ENCODE measurements at regions not wholly inside any gene's neighbourhood (a gene's known extent, or its start where the extent isn't known, plus 50 kb on each side); places are given as distances from the start of the nearest gene placed in this dataset.

GRCh38 chr10:112000466-112000865, 183.1 kb downstream of the GPAM start:
- no peak for DNase-seq

- no peak for DNase-seq
Observed at GRCh38 chr10:112002206-112002605, 181.4 kb downstream of the GPAM start.

DNA sequence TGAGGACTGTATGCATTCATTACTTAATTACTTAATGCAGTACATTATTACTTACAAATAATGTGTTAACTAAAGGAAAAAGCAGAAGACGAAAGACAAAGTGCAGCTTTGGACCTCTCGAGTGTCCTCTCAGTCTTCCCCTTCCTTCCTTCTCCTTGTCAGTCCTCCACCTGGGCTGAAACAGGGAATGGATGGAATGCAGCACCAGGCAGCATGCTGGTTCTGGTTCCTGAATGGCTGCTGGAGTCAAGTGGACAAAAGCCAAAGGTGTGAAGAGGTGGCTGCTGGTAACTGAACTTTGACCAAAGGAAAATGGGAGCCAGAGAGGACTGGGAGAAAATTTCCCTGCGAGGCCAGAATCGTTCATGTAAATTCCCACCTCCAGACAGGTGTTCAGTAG, 179.5 kb downstream of the GPAM start:
- DNase-seq, result no peak

GRCh38 chr10:112005044-112005443, 178.5 kb downstream of the GPAM start:
- DNase-seq, result no peak

GRCh38 chr10:112006407-112006806, 177.2 kb downstream of the GPAM start:
- DNase-seq, result no peak

- no peak for DNase-seq
Observed at GRCh38 chr10:112006831-112007230, 176.7 kb downstream of the GPAM start.

GRCh38 chr10:112022196-112022595, 161.4 kb downstream of the GPAM start:
- DNase-seq, result no peak

GRCh38 chr10:112024079-112024478, 159.5 kb downstream of the GPAM start:
- no peak for DNase-seq

GRCh38 chr10:112025228-112025627, 158.3 kb downstream of the GPAM start:
- DNase-seq, result no peak

- DNase-seq, result no peak
Observed at GRCh38 chr10:112026438-112026837, 157.1 kb downstream of the GPAM start.

DNA sequence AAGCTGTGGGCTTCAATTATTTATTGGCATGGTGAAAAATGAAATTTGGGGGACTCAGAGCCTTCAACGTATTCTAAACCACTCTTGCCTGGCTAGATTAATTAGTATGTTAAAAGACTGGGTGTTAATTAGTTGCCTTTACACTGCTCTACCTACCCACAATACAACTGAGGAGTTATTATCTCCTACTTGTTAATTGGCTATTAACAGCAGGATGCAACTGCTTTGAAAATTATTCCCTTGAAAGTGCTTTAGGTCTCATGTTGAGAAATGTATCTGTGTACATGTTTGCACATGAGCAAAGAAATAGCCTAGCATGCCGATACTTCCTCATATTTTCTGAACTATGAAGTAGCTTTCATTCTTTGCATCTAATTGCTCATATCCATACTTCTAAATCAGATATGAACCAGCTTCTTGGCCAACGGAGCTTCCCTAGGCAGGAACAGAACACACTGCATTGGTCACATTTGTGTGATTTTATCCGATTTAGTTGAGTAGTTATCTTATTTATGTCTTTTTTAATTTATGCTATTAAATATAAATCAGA, 155.8 kb downstream of the GPAM start:
- no peak for DNase-seq

DNA sequence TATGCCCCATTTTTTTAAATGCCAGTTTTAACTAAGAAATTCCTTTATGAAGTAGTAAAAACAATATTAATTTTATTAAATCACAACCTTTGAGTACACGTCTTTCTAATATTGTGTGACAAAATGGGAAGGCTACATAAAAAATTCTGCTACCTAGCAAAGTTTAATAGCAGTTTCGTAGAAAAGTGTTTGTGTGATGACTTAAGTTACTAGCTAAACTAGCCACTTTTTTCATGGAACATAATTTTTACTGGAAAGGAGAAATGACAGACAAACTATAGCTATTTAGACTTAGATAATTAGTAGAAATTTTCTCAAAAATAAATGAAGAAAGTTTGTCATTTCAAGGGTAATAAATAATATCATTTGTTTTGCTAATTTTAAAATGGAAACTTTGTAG, 153.1 kb downstream of the GPAM start:
- no peak for DNase-seq

DNA sequence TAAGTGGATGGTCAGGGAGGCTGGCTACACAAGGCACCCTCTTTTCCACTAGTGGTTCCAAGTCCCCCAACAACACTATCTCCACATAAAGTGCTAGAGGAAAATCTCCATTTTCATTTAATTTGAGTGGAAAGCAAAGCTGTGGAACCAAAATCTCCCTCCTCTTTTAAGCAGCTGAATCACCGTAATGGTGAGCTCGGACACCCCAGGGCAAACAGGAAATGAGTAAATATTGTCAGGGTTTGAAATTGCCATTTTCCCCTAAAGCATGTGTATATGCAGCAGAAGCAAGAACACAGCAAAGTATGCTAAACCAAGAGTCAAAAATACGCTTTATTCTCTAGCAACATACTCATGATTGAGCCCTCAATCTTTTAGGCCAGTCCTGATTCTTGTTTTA, 143.7 kb downstream of the GPAM start:
- no peak for DNase-seq

- DNase-seq, result no peak
Observed at GRCh38 chr10:112040696-112041095, 142.9 kb downstream of the GPAM start.

DNA sequence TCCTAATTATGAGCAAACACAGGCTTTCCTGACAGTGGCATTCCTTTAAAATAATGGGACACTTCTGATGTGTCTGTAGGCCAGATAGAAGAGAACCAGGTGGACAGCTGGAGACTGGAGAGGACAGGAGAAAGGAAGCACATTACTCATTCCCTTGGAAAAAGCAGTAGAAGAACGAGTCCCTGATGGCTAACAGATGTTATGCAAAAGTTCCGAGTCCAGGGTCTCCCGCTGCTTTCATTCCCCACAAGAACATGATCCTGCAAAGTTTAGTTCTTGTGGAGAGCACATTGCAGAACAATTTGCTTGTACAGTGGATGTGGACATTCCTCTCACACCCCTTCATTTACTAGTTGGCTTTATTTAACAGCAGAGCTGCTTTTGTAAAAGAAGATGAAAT, 137.6 kb downstream of the GPAM start:
- DNase-seq, result no peak

DNA sequence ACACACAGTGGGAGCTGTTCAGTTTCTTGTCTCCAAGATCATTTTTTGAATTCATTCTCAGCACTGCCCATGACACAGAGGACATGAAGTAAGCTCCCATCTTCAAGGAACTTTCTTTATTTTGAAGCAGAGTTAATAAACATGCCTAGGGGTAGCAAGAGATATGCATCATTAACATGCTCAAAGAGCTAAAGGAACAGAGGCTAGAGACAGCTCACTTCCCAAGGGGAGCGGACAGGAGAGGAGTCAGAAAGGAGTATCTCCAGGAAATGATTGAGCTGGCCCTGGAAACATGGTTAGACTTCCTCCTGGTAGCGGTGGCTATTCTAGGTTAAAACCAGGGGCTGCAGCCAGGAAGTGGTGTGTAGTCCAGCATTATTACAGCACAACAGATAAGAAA, 135.9 kb downstream of the GPAM start:
- DNase-seq, result no peak

GRCh38 chr10:112052166-112052565, 131.4 kb downstream of the GPAM start:
- no peak for DNase-seq

DNA sequence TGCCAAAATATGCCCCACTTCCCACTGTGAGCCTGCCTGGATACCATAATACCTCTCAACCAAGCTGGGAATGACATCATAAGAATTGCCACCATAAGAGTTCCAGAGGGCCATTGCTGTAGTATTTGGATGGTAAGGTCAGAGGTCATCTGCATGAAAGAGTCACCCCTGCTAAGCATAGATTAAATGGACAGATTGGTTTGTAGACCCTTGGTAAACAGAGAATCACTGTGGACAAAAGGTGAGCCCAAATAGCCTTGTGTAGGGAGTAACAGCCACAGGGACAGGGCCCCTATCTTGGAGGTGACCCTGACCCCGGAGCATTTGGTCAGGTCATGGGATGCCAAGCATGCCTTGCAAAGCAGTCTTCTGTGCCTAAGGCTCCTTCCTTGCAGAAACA, 129.7 kb downstream of the GPAM start:
- no peak for DNase-seq

DNA sequence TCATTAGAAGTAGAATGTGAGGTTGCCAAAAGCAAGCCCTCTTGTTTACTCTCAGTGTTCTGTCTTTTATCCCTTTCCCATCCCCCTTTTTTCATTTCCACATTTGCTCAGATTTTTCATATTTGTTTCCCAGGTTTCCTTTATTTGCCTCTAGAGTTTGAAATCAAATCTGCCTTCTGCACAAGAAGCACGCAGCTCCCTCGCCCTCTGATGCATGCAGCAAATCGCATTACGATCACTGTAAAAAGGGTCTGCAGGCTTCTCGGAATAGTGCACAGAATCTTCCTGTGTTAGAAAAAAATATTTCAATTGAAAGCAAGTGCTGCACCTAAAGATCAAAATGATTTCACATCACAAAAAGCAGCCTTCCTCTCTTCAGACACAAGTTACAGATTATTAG, 129.0 kb downstream of the GPAM start:
- DNase-seq, result no peak

- DNase-seq, result no peak
Observed at GRCh38 chr10:112057072-112057471, 126.5 kb downstream of the GPAM start.

- no peak for DNase-seq
Observed at GRCh38 chr10:112059220-112059619, 124.3 kb downstream of the GPAM start.

GRCh38 chr10:112071596-112072133, 111.9 kb downstream of the GPAM start:
- no peak for DNase-seq

DNA sequence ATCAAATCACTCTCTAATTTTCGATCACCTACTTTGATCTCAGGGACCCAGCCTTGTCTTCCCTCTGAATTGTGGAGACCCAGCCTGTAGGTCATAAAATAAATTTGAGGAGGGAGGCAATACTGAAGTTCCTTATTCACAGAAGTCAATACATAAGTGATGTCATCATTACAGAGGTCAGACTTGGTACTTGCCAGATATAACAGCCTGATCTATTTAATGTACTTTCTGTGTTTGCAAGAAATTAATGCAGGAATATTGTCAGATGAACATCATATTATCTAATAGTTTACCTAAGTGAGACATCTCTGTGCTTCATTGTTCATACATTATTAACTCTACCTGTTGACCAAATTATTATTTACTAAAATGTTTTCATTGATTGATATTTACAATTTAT, 105.6 kb downstream of the GPAM start:
- DNase-seq, result no peak

- no peak for DNase-seq
Observed at GRCh38 chr10:112080231-112080630, 103.3 kb downstream of the GPAM start.

DNA sequence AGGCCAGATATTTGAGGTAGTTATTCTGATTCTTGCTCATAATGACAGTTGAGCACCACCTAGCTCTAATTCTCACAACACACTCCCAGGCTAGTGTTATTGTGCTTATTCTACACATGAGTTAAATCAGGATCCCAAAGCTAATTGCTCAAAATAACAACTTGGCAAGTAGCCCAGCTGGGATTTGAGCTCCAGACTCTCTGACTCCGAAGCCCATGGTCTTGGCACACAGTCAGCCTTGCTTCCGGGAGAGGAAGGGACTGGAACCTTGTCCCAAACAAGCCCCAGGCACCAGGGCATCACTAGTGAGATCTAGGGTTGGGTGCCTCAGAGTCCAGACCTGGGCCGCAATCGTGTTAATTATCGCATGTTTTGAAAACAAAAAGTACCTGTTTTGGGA, 101.4 kb downstream of the GPAM start:
- no peak for DNase-seq

DNA sequence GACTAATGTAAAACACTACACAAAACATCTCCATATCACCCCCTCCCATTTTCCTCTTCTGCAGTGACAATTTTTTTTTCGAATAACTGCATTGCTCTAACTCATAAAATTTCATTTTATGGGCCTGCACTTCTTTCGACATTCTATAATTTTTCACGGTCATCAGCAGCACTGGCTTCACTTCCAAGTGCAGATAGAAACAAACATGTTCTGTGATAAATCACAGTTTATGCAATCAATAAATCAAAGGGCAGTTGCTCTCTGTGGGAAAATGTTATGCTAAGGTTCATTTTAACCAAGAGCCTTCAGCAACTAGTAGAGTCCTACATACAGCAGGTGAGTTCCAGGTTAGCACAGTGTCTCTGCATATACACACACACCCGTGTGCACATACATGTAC, 100.1 kb downstream of the GPAM start:
- no peak for DNase-seq
